SKM-1 (cell line): ENCODE measurements at regions not wholly inside any gene's neighbourhood (a gene's known extent, or its start where the extent isn't known, plus 50 kb on each side); places are given as distances from the start of the nearest gene placed in this dataset.

Source experiments
- DNase-seq: peaks from one replicate; lab custom pipeline; 2025; ENCODE audit not compliant: unreplicated experiment; lab: John Stamatoyannopoulos, UW

DNA sequence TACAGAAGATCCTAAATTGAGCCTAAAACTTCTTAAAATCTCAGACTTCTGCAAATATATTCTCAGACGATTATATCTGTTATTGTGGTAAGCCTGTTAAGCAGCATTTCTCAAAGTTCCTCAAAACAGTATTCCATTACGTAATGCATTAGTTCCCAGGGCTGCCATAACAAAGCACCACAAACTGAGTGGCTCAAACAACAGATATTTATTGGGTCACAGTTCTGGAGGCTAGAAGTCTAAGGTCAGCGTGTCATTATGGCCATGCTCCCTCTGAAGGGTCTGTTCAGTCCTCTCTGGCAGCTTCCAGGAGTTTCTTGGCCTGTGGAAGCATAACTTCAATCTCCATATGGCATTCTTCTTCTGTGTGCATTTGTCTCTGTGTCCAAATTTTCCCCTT, 103.5 kb upstream of the ST6GALNAC5 start:
- DNase-seq: peak; percentile 21

DNA sequence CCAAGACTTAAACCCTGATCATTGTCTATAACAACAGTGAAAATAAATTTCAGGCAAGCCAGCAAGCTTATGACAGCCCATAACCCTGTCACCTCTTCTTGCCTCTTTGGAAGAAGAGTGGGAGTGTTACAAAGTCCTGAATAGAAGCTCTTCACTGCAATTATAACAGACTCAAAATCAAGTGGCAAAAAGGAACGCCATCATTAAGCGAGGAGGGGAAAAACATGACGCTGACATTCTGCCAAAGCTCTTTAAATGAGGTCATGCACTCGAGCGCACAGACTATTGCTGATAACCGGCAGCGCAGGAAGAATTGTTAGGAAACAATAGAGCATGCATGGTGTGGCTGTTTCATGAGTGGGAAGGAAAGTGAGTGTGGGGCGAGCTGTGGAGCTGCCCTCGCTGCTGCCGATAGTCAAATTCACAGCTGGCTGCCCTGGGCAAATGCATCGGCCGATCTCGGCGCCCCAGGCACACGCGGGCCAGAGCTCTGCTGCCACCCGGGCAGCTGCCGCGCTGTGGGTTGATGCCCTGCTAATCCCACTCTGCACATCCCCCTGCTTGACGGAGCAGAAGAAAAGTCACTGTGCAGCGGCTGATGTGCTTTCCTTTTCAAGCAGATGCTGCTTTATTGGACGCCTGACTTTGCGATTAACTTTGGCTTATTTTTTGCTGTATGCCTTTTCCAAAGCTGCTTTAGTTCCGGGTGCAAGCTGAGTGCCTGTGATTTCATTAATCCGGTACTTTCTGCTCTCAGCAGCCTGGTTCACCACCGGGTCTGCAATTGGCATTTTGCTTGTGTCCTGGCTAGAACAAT, 102.4 kb upstream of the ST6GALNAC5 start:
- no peak for DNase-seq

DNA sequence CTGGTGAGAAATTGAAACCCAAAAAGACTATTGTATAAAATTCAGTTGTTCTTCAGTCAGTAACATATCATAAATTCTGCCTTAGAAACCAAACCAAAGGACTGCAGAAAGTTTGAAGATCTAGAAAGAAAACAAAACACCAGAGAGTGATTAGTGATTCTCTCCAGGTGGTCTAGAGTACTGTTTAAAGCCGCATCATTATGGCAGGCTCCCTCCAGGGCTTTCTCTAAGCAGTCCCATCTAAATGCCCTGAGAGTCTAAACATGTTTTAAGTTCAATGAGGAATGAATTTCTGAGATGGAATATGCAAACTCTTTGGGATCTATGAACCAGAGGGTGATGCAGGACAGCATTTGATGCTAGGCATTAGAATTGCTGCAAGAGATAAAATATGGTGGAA, 100.9 kb upstream of the ST6GALNAC5 start:
- no peak for DNase-seq

DNA sequence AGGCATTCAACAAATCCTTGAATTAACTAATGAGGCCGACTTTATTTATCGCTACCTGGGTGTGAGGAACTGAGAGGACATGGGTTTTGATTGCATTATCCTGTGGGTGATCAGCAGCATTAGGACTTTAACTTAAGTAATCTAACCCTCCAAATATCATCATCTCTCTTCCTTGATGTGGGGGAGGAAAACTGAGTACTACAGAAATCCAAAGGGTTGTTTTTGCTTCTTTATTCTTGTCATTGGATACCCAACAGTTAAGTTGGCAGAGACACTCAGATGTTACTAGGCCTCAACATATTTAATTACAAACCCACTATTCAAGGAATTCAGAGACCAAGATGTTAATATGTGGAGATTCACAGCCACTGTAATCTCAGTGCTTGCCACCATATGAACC, 97.4 kb upstream of the ST6GALNAC5 start:
- DNase-seq: no peak

DNA sequence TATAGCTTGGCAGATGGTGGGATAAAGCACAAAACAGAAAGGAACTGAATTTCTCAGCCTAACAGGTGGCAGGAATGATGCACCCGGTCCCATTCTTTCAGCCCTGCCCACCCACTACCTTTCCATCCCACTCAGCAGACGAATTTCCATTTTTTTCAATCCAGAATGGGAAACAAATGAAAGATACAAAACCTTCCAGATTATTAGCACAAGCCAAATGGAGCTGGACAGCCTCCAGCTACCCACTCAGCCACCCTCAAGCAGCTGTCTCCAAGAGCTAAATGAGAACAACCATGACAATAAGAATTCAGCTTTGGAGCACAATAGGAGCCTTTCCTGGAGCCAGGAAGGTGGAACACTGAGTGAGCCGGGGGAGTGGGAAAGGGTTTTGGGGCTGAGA, 96.3 kb upstream of the ST6GALNAC5 start:
- no peak for DNase-seq

DNA sequence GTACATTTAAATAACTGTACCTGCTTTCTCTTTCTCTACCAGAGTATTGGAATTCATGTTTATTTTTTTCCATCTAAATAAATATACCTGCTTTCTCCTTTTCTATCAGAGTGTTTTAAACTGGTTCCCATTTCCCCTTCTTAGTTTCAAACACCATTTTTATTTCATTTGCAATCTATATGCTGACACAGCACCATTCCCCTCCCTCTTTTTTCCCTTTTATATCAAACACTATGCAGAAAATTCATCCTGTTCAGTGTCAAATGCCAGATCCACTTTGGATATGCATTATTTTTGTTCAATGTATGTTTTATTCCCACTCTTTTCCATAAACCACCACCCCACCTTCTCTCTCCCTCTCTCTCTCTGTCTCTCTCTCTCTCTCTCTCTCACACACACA, 85.8 kb upstream of the ST6GALNAC5 start:
- DNase-seq: no peak

DNA sequence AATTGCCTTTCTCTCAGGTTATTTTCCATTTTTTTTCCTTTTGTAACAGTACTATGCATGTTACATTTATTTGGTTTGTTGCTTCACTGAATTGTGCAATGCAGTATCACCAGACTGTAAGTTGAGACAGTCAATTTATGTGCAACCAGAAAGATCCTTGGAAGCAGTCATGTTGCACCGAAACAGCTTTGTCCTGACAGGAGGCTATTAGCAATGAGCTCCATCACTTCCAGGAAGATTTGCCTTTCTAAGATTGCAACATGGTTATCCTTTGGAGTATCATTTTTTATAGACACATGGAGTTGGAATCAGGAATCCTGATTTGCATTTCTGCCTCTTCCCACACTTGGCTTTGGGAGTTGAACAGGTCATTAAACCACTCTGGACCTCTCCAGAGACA, 84.5 kb upstream of the ST6GALNAC5 start:
- DNase-seq: no peak

DNA sequence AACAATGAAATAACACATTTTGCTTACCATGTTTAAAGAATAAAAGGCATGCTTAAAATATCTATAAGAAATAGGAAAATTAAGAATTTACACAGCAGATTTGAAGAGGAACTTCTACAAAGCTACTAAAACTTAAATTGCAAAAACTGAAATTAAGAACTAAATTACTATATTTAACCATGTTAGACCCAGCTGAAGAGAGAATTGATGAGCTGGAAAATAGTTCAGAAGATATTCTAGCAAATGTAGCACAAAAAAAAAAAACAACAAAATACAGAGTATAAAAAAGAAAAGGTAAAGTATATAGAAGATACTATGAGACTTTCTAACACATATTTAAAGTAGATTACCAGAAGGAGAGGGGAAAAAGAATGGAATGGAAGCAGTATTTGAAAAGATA, 82.8 kb upstream of the ST6GALNAC5 start:
- DNase-seq: no peak

DNA sequence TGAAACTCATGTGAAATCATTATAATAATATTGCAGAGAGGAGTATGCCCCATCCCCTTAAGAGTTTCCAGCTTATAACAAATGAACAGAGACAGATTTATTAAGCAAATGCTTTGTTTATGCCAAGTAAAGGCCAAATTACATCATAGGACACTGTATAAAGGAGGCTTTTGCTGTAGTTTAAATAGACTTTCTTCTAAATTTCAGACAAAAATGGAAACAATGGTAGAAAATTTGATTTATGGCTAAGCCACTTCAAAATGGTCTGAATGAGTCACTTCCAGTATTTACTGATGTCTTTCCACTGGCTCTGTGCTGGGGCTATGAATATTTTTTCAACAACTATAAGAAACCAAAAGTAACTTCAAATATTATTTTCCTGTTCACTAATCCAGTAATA, 81.1 kb upstream of the ST6GALNAC5 start:
- DNase-seq: no peak

DNA sequence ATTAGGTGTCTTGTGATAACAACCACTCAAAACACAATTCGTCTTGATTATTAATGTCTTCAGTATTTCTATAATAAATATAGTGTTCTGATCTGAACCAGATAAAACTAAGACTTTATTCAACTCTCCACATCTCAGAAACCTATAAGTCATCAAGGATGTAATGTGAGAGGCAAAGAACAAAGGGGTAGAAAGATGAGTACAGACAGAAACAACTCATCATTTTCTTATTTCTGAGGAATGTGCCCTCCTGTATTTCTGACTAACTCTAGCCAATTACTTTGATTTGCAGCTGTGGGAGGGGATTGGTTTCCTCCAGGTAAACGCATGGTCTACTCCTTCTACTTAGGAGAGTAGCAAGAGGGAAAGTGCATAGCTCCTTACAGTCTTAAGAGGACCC, 73.7 kb upstream of the ST6GALNAC5 start:
- DNase-seq: no peak

DNA sequence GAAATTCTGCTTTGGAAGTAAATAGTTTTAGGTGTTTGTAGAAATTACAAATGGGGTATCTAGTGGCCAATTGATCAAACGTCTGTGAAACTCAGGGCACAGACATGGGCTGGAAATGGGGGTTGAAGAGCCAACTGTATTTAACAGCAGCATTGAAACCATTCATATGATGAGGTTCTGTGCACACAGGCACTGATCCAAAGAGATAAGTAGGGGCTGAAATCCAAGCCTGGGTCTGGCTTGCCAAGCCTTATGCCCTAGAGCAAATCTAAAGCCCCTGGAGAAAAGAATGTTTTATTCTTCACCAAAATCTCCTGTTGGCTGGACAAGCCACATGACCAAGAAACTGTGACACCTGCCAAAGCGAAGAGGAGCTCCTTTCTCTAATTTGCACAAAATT, 67.6 kb upstream of the ST6GALNAC5 start:
- DNase-seq: no peak

DNA sequence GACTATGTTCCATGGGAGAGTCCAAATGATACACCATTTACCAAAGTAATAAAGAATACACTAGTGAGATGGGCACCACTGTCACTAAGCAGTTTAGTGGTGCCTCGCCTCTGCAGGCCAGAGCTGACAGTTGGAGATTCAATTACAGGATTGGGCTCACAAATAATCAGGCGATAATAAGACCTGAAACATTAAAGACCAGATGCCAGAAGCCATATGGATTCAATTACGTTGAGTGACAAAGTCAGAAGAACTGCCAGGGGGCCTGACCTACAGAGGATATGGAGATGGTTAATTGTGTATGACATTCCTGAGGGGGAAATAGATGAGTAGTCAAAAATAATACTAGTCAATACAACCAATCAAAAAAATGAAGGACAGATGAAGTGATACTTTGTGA, 65.2 kb upstream of the ST6GALNAC5 start:
- no peak for DNase-seq

DNA sequence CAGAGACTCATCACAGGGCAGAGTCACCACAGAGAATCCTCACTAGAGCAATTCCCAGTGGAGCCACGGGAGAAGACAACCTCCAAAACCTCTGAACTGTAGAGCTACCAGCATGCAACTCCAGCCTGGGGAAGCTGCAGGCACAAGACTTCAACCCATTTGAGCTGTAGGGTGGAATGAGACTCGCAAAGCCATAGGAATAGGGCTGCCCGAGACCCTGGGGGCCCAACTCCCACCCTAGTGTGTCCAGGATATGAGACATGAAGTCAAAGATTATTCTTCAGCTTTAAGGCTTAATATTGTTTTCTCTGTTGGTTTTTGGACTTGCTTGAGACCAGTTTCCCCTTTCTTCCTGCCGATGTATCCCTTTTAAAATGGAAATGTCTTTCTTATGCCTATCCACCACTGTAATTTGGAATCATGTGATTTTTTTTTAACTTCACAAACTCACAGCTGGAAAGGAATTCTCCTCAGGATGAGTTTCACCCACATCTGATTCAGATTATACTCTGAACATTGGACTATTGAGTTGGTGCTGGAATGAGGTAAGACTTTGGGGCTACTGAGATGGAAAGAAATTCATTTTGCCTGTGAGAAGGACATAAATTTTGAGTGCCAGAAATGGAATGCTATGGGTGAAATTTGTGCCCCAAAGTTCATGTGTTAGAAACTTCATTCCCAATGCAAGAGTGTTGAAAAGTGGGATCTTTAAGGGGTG, 59.6 kb upstream of the ST6GALNAC5 start:
- DNase-seq: no peak
